Fibroblast of the aortic adventitia (primary cell): ENCODE measurements at regions not wholly inside any gene's neighbourhood (a gene's known extent, or its start where the extent isn't known, plus 50 kb on each side); places are given as distances from the start of the nearest gene placed in this dataset.

Experiments used
- DNase-seq: peaks from one replicate; pipeline ENCODE4 v3.0.0-alpha.2; 2010; ENCODE audit warnings: low read depth
- H3K4me3 ChIP-seq: 2 replicates; pipeline ENCODE4 v1.5.1; 2011; ENCODE audit warnings: low read depth, mild to moderate bottlenecking, control low read depth, low read length, moderate library complexity
- TF ChIP-seq, protein P1 (sequence below): IDR thresholded peaks from 2 replicates; pipeline ENCODE4 v1.5.1; 2011; ENCODE audit warnings: mild to moderate bottlenecking, low read length, control low read depth, inconsistent platforms; ENCODE audit not compliant: insufficient read depth

DNA sequence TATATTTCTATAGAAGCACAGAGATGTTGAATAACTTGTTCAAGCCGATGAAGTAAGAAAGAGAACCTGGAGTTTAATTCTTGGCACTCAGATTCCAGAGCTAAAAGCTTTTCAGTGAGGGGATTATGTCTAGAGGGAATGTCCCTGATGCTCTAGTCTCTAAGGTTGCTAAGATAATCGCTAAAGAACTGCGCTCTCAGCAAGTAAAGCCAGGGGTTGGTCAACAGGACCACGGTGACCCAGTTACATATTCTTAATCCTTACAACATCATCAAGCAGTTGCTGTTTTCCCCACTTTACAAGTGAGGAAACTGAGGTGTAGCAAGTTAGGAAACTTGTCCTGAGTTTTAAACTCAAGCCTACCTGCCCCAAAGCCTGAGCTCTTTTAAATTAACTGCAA lies 110.8 kb downstream of the DAD1 start:
- H3K4me3 ChIP-seq = no peak overlapping the region
- DNase-seq = no peak
- TF ChIP-seq, protein P1, sequence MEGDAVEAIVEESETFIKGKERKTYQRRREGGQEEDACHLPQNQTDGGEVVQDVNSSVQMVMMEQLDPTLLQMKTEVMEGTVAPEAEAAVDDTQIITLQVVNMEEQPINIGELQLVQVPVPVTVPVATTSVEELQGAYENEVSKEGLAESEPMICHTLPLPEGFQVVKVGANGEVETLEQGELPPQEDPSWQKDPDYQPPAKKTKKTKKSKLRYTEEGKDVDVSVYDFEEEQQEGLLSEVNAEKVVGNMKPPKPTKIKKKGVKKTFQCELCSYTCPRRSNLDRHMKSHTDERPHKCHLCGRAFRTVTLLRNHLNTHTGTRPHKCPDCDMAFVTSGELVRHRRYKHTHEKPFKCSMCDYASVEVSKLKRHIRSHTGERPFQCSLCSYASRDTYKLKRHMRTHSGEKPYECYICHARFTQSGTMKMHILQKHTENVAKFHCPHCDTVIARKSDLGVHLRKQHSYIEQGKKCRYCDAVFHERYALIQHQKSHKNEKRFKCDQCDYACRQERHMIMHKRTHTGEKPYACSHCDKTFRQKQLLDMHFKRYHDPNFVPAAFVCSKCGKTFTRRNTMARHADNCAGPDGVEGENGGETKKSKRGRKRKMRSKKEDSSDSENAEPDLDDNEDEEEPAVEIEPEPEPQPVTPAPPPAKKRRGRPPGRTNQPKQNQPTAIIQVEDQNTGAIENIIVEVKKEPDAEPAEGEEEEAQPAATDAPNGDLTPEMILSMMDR = no peak

DNA sequence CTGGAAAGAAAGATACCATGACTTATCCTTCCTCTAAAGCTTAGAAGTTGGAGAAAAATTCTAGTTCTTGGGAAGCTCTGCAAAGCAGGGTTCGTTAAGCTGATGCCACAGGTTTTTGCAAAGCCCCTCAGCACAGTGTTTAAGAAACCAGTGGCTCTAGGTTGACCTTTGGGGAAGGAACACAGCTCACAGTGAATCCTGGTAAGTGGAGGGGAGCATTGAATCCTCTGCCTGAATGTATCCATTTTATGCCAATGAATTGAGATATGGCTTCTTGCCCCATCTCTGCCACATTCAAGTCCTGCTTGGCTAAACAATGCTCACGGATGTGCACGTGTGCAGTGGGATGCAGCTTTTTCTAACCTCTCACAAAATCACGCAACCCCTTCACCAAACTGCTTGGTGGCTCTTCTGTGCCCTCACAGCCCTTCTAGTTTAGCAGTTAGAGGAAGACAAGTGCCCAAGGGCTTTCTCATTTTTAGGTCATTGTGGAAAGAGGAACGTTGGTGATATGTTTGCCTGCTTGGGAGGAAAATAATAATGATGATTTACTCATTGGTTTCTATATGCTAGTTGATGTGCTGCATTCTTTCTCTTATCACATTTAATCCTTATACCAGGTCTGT lies 111.3 kb downstream of the DAD1 start:
- DNase-seq = no peak
- TF ChIP-seq, protein P1 = no peak
- H3K4me3 ChIP-seq = no peak overlapping the region

- TF ChIP-seq, protein P1 = no peak
- DNase-seq = no peak
Observed at GRCh38 chr14:22476887-22477286, 112.1 kb downstream of the DAD1 start.

GRCh38 chr14:22476005-22476751 lies 112.8 kb downstream of the DAD1 start:
- TF ChIP-seq, protein P1 = no peak
- no peak for DNase-seq
- H3K4me3 ChIP-seq = no peak overlapping the region

More at GRCh38 chr14:22476887-22477286, 112.1 kb downstream of the DAD1 start:
- no peak overlapping the region for H3K4me3 ChIP-seq

DNA sequence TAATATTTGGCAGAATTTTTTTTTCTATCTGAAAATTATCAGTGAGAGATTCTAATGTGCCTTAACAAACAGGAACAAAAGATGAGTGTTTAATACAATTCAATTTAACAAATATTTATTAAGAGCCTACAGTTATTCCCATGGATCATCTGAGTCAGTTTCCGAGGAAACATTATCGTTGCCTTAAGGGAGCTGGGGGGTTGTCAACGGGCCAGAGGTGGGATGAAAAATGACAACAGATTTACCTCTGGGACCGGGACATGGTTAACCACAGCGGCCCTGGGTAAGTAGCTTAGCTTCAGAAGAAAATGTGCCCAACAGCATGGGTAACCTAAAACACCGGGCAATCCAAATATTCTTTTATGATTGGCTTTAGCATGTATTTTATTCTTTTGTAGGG lies 113.6 kb downstream of the DAD1 start:
- no peak for DNase-seq
- TF ChIP-seq, protein P1 = no peak
- H3K4me3 ChIP-seq = no peak overlapping the region

DNA sequence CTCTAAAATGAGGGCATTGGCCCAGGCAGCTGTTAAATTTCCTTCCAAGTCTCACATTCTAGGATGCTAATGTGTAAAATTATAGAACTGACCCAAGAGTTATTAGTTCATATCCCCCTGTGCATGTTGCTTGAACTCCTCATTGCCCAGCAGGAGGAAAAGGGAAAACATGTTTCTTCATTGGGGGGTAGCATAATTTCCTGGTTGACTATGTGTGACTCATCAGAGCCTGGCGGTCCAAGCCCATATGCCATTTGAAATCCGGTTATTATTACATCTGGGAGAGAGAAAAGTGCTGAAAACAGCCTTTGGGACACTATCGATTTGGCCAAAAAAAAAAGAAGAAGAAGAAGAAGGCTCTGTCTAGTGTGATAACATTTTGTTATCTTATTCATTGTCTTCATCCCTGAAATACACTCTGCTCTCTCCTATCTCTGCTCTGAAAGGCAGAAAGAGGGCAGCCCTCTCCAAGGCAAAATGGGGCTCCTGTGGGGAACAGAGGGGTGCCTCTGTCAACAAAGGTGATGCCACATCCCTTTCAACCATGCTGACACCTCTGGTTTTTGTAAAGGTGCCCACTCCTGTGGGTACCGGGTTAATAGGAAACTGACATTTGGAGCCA lies 114.2 kb downstream of the DAD1 start:
- H3K4me3 ChIP-seq = no peak overlapping the region
- no peak for DNase-seq
- TF ChIP-seq, protein P1 = no peak
